UCSD-AML1 (cell line): ENCODE measurements at regions not wholly inside any gene's neighbourhood (a gene's known extent, or its start where the extent isn't known, plus 50 kb on each side); places are given as distances from the start of the nearest gene placed in this dataset.

Source experiments
- DNase-seq: peaks from one replicate; lab custom pipeline; 2025; ENCODE audit not compliant: unreplicated experiment; lab: John Stamatoyannopoulos, UW

GRCh38 chr6:56378507-56378906, 131.1 kb upstream of the COL21A1 start:
- no peak for DNase-seq

GRCh38 chr6:56377295-56377694, 129.9 kb upstream of the COL21A1 start:
- no peak for DNase-seq

GRCh38 chr6:56375806-56376205, 128.4 kb upstream of the COL21A1 start:
- no peak for DNase-seq

GRCh38 chr6:56374841-56375369, 127.5 kb upstream of the COL21A1 start:
- DNase-seq = no peak

GRCh38 chr6:56372406-56372995, 125.1 kb upstream of the COL21A1 start:
- DNase-seq = no peak

- DNase-seq = no peak
Observed at GRCh38 chr6:56370561-56371211, 123.3 kb upstream of the COL21A1 start.

GRCh38 chr6:56370127-56370540, 122.8 kb upstream of the COL21A1 start:
- DNase-seq = no peak

- no peak for DNase-seq
Observed at GRCh38 chr6:56368491-56368890, 121.1 kb upstream of the COL21A1 start.

- DNase-seq = no peak
Observed at GRCh38 chr6:56366141-56366852, 118.9 kb upstream of the COL21A1 start.

GRCh38 chr6:56364827-56365339, 117.5 kb upstream of the COL21A1 start:
- no peak for DNase-seq

GRCh38 chr6:56364431-56364826, 117.0 kb upstream of the COL21A1 start:
- DNase-seq = no peak

GRCh38 chr6:56363796-56364430, 116.5 kb upstream of the COL21A1 start:
- DNase-seq = no peak

GRCh38 chr6:56361812-56362211, 114.4 kb upstream of the COL21A1 start:
- no peak for DNase-seq

GRCh38 chr6:56359201-56359899, 112.0 kb upstream of the COL21A1 start:
- DNase-seq = peak; percentile 11

GRCh38 chr6:56357616-56358373, 110.4 kb upstream of the COL21A1 start:
- no peak for DNase-seq

GRCh38 chr6:56356426-56356825, 109.0 kb upstream of the COL21A1 start:
- DNase-seq = no peak

GRCh38 chr6:56353860-56354259, 106.5 kb upstream of the COL21A1 start:
- no peak for DNase-seq

GRCh38 chr6:56350628-56351260, 103.4 kb upstream of the COL21A1 start:
- DNase-seq = no peak

GRCh38 chr6:56349194-56349593, 101.8 kb upstream of the COL21A1 start:
- no peak for DNase-seq

- no peak for DNase-seq
Observed at GRCh38 chr6:56348578-56348977, 101.2 kb upstream of the COL21A1 start.
